Keratinocyte (primary cell): ENCODE measurements at regions not wholly inside any gene's neighbourhood (a gene's known extent, or its start where the extent isn't known, plus 50 kb on each side); places are given as distances from the start of the nearest gene placed in this dataset.

Source experiments
- DNase-seq: peaks from one replicate; pipeline ENCODE4 v3.0.0-alpha.2; 2011; ENCODE audit warnings: low read depth, missing footprints, low spot score
- FAIRE-seq: peaks from 2 replicates; lab custom pipeline; 2011; peaks lifted over from hg19 to GRCh38; lab: Jason Lieb, UNC
- H2AFZ ChIP-seq: 2 replicates; pipeline ENCODE4 v1.6.0; 2012; ENCODE audit warnings: low read length, control low read depth, inconsistent platforms; ENCODE audit not compliant: control insufficient read depth
- H3K27ac ChIP-seq: 2 replicates; pipeline ENCODE4 v1.5.1; 2011; ENCODE audit warnings: low read length; ENCODE audit not compliant: control insufficient read depth, insufficient read depth
- H3K27me3 ChIP-seq: 3 replicates; pipeline ENCODE4 v1.6.0; 2011; ENCODE audit warnings: low read length; ENCODE audit not compliant: control insufficient read depth, insufficient read depth; ENCODE audit errors: extremely low read depth
- H3K36me3 ChIP-seq, 2 experiments: 2 replicates in 1 of 2; 3 replicates in 1 of 2; pipeline ENCODE4 v1.5.1; 2011; ENCODE audit warnings: low read length in 2 of 2, mild to moderate bottlenecking in 1 of 2; ENCODE audit not compliant: control insufficient read depth in 2 of 2, insufficient read depth in 2 of 2; ENCODE audit errors: extremely low read depth in 1 of 2
- H3K4me1 ChIP-seq: 3 replicates; pipeline ENCODE4 v1.5.1; 2011; ENCODE audit warnings: low read length; ENCODE audit not compliant: control insufficient read depth, insufficient read depth; ENCODE audit errors: extremely low read depth
- H3K4me2 ChIP-seq: 3 replicates; pipeline ENCODE4 v1.6.0; 2011; ENCODE audit warnings: low read depth, low read length; ENCODE audit not compliant: control insufficient read depth, insufficient read depth; ENCODE audit errors: extremely low read depth
- H3K4me3 ChIP-seq, 3 experiments: fragments of 200-600 bp in 1 of 3; sonication (generic) in 1 of 3; 2 replicates in 2 of 3; 3 replicates in 1 of 3; pipeline ENCODE4 v1.5.1; 2011 to 2016; ENCODE audit warnings: low read length in 3 of 3, mild to moderate bottlenecking in 3 of 3, control low read depth in 2 of 3, inconsistent platforms in 1 of 3, low read depth in 1 of 3, mixed read lengths in 1 of 3, mixed run types in 1 of 3, moderate library complexity in 1 of 3; ENCODE audit not compliant: control insufficient read depth in 2 of 3, insufficient read depth in 2 of 3; ENCODE audit errors: extremely low read depth in 1 of 3
- H3K79me2 ChIP-seq: 2 replicates; pipeline ENCODE4 v1.6.0; 2012; ENCODE audit warnings: low read length; ENCODE audit not compliant: control insufficient read depth, insufficient read depth
- H3K9ac ChIP-seq: 3 replicates; pipeline ENCODE4 v1.6.0; 2011; ENCODE audit warnings: low read length; ENCODE audit not compliant: control insufficient read depth, insufficient read depth; ENCODE audit errors: extremely low read depth
- H3K9me1 ChIP-seq: 3 replicates; pipeline ENCODE4 v1.6.0; 2011; ENCODE audit warnings: low read length; ENCODE audit not compliant: control insufficient read depth, insufficient read depth; ENCODE audit errors: extremely low read depth
- H3K9me3 ChIP-seq: 2 replicates; pipeline ENCODE4 v1.5.1; 2012; ENCODE audit warnings: low read depth, low read length; ENCODE audit not compliant: control insufficient read depth
- H4K20me1 ChIP-seq: 3 replicates; pipeline ENCODE4 v1.6.0; 2011; ENCODE audit warnings: low read length; ENCODE audit not compliant: control insufficient read depth, insufficient read depth; ENCODE audit errors: extremely low read depth
- EZH2 ChIP-seq: IDR thresholded peaks from one replicate; pipeline ENCODE4 v1.6.1; 2012; ENCODE audit warnings: inconsistent platforms, mild to moderate bottlenecking, low read length, moderate library complexity
- dilution Hi-C: fragments of 300-500 bp; cut with MboI; formaldehyde crosslinking; loops from one replicate; pipeline ENCODE4 v1.7.0; 2020; ENCODE audit warnings: low sequenced_read_pairs; ENCODE audit not compliant: extremely low pct_ligation_motif_present
- TF ChIP-seq, protein P1 (sequence below), 3 experiments: IDR thresholded peaks in 1 of 3; conservative IDR thresholded peaks in 1 of 3; optimal IDR thresholded peaks in 1 of 3; 2 replicates in 2 of 3; 3 replicates in 1 of 3; pipeline versions ENCODE3 to v1.5.1; 2011; ENCODE audit warnings: low read length in 3 of 3, mild to moderate bottlenecking in 3 of 3, moderate library complexity in 2 of 3, control low read depth in 1 of 3, inconsistent platforms in 1 of 3; ENCODE audit not compliant: insufficient read depth in 2 of 3; ENCODE audit errors: extremely low read depth in 1 of 3

DNA sequence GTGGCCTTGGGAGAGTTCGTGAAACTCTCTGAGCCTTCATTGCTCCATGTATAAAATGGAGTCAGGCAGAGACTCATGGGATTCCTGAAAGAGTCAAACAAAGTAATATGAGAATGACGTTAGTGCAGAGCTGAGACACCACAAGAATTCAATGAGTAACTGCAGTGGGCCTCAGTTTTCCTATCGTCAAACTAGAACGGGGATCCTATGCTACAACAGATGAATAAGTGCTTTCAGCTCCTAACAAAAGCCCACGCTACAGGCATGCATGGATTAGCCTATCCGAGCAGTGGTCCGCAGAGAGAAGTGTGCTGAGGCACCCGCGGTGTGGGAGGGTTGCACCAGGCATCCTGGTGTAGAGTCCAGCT lies 124.7 kb downstream of the SYF2 start:
- Histone ChIP-seq H3K27ac (no peak overlapping the region), H3K4me3 (no peak overlapping the region), H3K9ac (no peak overlapping the region), H3K36me3 (no peaks in the 10 kb centered on the region), H4K20me1 (no peaks in the 10 kb centered on the region), H3K9me1 (no peaks in the 10 kb centered on the region), H3K9me3 (peaks cover 3% of the 10 kb centered on the region), H3K4me1 (no peaks in the 10 kb centered on the region), H3K27me3 (peaks cover 15% of the 10 kb centered on the region), H3K79me2 (no peaks in the 10 kb centered on the region), H3K4me2 (no peak overlapping the region), H2AFZ (no peak overlapping the region)
- DNase-seq (no peak), FAIRE-seq (no peak)
- TF ChIP-seq, protein P1, sequence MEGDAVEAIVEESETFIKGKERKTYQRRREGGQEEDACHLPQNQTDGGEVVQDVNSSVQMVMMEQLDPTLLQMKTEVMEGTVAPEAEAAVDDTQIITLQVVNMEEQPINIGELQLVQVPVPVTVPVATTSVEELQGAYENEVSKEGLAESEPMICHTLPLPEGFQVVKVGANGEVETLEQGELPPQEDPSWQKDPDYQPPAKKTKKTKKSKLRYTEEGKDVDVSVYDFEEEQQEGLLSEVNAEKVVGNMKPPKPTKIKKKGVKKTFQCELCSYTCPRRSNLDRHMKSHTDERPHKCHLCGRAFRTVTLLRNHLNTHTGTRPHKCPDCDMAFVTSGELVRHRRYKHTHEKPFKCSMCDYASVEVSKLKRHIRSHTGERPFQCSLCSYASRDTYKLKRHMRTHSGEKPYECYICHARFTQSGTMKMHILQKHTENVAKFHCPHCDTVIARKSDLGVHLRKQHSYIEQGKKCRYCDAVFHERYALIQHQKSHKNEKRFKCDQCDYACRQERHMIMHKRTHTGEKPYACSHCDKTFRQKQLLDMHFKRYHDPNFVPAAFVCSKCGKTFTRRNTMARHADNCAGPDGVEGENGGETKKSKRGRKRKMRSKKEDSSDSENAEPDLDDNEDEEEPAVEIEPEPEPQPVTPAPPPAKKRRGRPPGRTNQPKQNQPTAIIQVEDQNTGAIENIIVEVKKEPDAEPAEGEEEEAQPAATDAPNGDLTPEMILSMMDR (optimal IDR thresholded peaks at IDR 0.05 in 1 of 3, IDR thresholded peaks at IDR 0.05 in 1 of 3, conservative IDR thresholded peaks at IDR 0.05 in 1 of 3; ENCODE audit: extremely low read depth in 1 of 3, insufficient read depth in 2 of 3, low read length in 3 of 3): no peak
- TF ChIP-seq EZH2: no peak
- dilution Hi-C loops: no loop called here

DNA sequence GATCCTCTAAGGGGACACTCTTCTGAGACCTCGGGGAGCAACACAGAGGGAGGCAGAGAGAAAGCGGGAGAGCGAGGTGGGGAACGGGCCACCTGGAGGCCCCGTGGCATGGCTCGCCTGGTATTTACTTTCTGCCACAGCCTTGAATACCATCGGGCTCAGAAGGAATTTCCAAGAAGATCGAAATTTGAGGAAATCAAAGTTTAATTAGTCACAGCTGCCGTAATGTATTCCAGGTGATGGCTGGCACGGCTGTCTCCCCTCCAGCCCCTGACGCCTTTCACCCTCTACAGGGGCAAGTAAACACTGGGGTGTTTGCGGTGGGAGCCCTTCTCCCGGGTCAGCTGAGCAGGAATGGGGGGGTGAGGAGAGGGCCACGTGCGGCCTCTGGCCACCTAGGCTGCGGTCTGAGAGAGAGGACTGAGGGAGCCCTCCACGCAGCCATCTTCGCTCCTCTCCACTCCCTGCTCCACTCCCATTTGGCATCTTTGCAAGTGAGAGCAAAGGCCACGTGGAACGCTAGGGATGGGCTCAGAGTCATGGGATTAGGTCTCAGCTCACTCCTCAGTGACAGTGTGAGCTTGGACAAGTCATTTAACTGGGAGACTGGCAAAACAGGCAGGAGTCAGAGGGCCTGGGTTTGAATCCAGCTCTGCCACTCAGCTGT lies 125.2 kb downstream of the SYF2 start:
- Histone ChIP-seq H3K4me1 (no peaks in the 10 kb centered on the region), H3K9ac (no peak overlapping the region), H4K20me1 (no peaks in the 10 kb centered on the region), H3K4me2 (no peak overlapping the region), H3K9me3 (peaks cover 3% of the 10 kb centered on the region), H3K36me3 (no peaks in the 10 kb centered on the region), H3K27ac (no peak overlapping the region), H3K27me3 (peaks cover 15% of the 10 kb centered on the region), H3K9me1 (no peaks in the 10 kb centered on the region), H3K4me3 (no peak overlapping the region), H2AFZ (no peak overlapping the region), H3K79me2 (no peaks in the 10 kb centered on the region)
- FAIRE-seq: no peak
- DNase-seq: no peak
- TF ChIP-seq, protein P1 (optimal IDR thresholded peaks at IDR 0.05 in 1 of 3, IDR thresholded peaks at IDR 0.05 in 1 of 3, conservative IDR thresholded peaks at IDR 0.05 in 1 of 3; ENCODE audit: extremely low read depth in 1 of 3, insufficient read depth in 2 of 3, low read length in 3 of 3): no peak
- TF ChIP-seq EZH2: no peak
- dilution Hi-C loops: no loop called here
